ENCODE measurements at regions not wholly inside any gene's neighbourhood (a gene's known extent, or its start where the extent isn't known, plus 50 kb on each side); places are given as distances from the start of the nearest gene placed in this dataset.
"Not testable (repeated sequence)": the region's sequence is repeated elsewhere in the genome, so short reads cannot be mapped to it uniquely, and the experiment has no call there.

GRCh38 chr10:125605167-125605566, 77.8 kb downstream of the TEX36 start:
- Histone ChIP-seq H3K9me3 (ENCODE audit: control insufficient read depth, low read length) (no peaks in the 10 kb centered on the region), H3K36me3 (ENCODE audit: control insufficient read depth, insufficient read depth, low read length) (no peaks in the 10 kb centered on the region), H3K4me1 (ENCODE audit: control insufficient read depth, insufficient read depth, low read length, poor library complexity, severe bottlenecking) (no peaks in the 10 kb centered on the region), H3K27ac (ENCODE audit: low read depth, low read length, severe bottlenecking) (no peak overlapping the region), H3K4me3 (ENCODE audit: extremely low read depth, insufficient read depth, low read length, poor library complexity, severe bottlenecking) (no peak overlapping the region)
- WGBS, 2 experiments (ENCODE audit: insufficient coverage in 2 of 2) = 69 to 96% methylated on average over 2 to 4 of the region's 4 CpGs

GRCh38 chr10:125602825-125603224, 80.1 kb downstream of the TEX36 start:
- Histone ChIP-seq H3K9me3 (ENCODE audit: control insufficient read depth, low read length) (no peaks in the 10 kb centered on the region), H3K4me3 (ENCODE audit: extremely low read depth, insufficient read depth, low read length, poor library complexity, severe bottlenecking) (no peak overlapping the region), H3K36me3 (ENCODE audit: control insufficient read depth, insufficient read depth, low read length) (no peaks in the 10 kb centered on the region), H3K4me1 (ENCODE audit: control insufficient read depth, insufficient read depth, low read length, poor library complexity, severe bottlenecking) (no peaks in the 10 kb centered on the region), H3K27ac (ENCODE audit: low read depth, low read length, severe bottlenecking) (no peak overlapping the region)
- WGBS, 2 experiments (ENCODE audit: insufficient coverage in 2 of 2) = 80 to 88% methylated on average over 11 to 13 of the region's 13 CpGs

- no peaks in the 10 kb centered on the region for H3K36me3 ChIP-seq (ENCODE audit: control insufficient read depth, insufficient read depth, low read length)
- WGBS, 2 experiments (ENCODE audit: insufficient coverage in 2 of 2) = 85 to 100% methylated on average over 2 to 3 of the region's 4 CpGs
- peaks cover 10% of the 10 kb centered on the region for H3K9me3 ChIP-seq (ENCODE audit: control insufficient read depth, low read length)
- no peak overlapping the region for H3K4me3 ChIP-seq (ENCODE audit: extremely low read depth, insufficient read depth, low read length, poor library complexity, severe bottlenecking)
- no peaks in the 10 kb centered on the region for H3K4me1 ChIP-seq (ENCODE audit: control insufficient read depth, insufficient read depth, low read length, poor library complexity, severe bottlenecking)
- no peak overlapping the region for H3K27ac ChIP-seq (ENCODE audit: low read depth, low read length, severe bottlenecking)
Measured at GRCh38 chr10:125599194-125599593, 83.8 kb downstream of the TEX36 start.

- Histone ChIP-seq H3K36me3 (ENCODE audit: control insufficient read depth, insufficient read depth, low read length) (no peaks in the 10 kb centered on the region), H3K27ac (ENCODE audit: low read depth, low read length, severe bottlenecking) (no peak overlapping the region), H3K9me3 (ENCODE audit: control insufficient read depth, low read length) (peaks cover 10% of the 10 kb centered on the region), H3K4me1 (ENCODE audit: control insufficient read depth, insufficient read depth, low read length, poor library complexity, severe bottlenecking) (no peaks in the 10 kb centered on the region), H3K4me3 (ENCODE audit: extremely low read depth, insufficient read depth, low read length, poor library complexity, severe bottlenecking) (no peak overlapping the region)
Measured at GRCh38 chr10:125595911-125596310, 87.1 kb downstream of the TEX36 start.

- no peak overlapping the region for H3K4me3 ChIP-seq (ENCODE audit: extremely low read depth, insufficient read depth, low read length, poor library complexity, severe bottlenecking)
- H3K36me3 ChIP-seq (ENCODE audit: control insufficient read depth, insufficient read depth, low read length) = no peaks in the 10 kb centered on the region
- no peak overlapping the region for H3K27ac ChIP-seq (ENCODE audit: low read depth, low read length, severe bottlenecking)
- peaks cover 10% of the 10 kb centered on the region for H3K9me3 ChIP-seq (ENCODE audit: control insufficient read depth, low read length)
- WGBS, 2 experiments (ENCODE audit: insufficient coverage in 2 of 2) = 78 to 89% methylated on average over 3 to 4 of the region's 5 CpGs
- H3K4me1 ChIP-seq (ENCODE audit: control insufficient read depth, insufficient read depth, low read length, poor library complexity, severe bottlenecking) = no peaks in the 10 kb centered on the region
Measured at GRCh38 chr10:125593644-125594043, 89.3 kb downstream of the TEX36 start.

- no peaks in the 10 kb centered on the region for H3K36me3 ChIP-seq (ENCODE audit: control insufficient read depth, insufficient read depth, low read length)
- H3K9me3 ChIP-seq (ENCODE audit: control insufficient read depth, low read length) = peaks cover 10% of the 10 kb centered on the region
- no peaks in the 10 kb centered on the region for H3K4me1 ChIP-seq (ENCODE audit: control insufficient read depth, insufficient read depth, low read length, poor library complexity, severe bottlenecking)
- H3K4me3 ChIP-seq (ENCODE audit: extremely low read depth, insufficient read depth, low read length, poor library complexity, severe bottlenecking) = no peak overlapping the region
- WGBS, 2 experiments (ENCODE audit: insufficient coverage in 2 of 2) = no CpG with 5 or more reads among the region's 2 CpGs
- H3K27ac ChIP-seq (ENCODE audit: low read depth, low read length, severe bottlenecking) = no peak overlapping the region
Measured at GRCh38 chr10:125592897-125593296, 90.1 kb downstream of the TEX36 start.

GRCh38 chr10:125591886-125592285, 91.1 kb downstream of the TEX36 start:
- WGBS, 2 experiments (ENCODE audit: insufficient coverage in 2 of 2) = 94% methylated on average over 4 to 6 of the region's 7 CpGs
- Histone ChIP-seq H3K9me3 (ENCODE audit: control insufficient read depth, low read length) (peaks cover 10% of the 10 kb centered on the region), H3K36me3 (ENCODE audit: control insufficient read depth, insufficient read depth, low read length) (no peaks in the 10 kb centered on the region), H3K4me3 (ENCODE audit: extremely low read depth, insufficient read depth, low read length, poor library complexity, severe bottlenecking) (no peak overlapping the region), H3K4me1 (ENCODE audit: control insufficient read depth, insufficient read depth, low read length, poor library complexity, severe bottlenecking) (no peaks in the 10 kb centered on the region), H3K27ac (ENCODE audit: low read depth, low read length, severe bottlenecking) (no peak overlapping the region)

GRCh38 chr10:125588738-125589137, 94.2 kb downstream of the TEX36 start:
- not testable (repeated sequence) for H3K36me3 ChIP-seq (ENCODE audit: control insufficient read depth, insufficient read depth, low read length); H3K9me3 ChIP-seq (ENCODE audit: control insufficient read depth, low read length); H3K4me1 ChIP-seq (ENCODE audit: control insufficient read depth, insufficient read depth, low read length, poor library complexity, severe bottlenecking); H3K27ac ChIP-seq (ENCODE audit: low read depth, low read length, severe bottlenecking); H3K4me3 ChIP-seq (ENCODE audit: extremely low read depth, insufficient read depth, low read length, poor library complexity, severe bottlenecking)
- 87% methylated on average over 5 of the region's 8 CpGs; no CpG with 5 or more reads in 1 of the 2 experiments for WGBS, 2 experiments (ENCODE audit: insufficient coverage in 2 of 2)

GRCh38 chr10:125584954-125585353, 98.0 kb downstream of the TEX36 start:
- H3K4me1 ChIP-seq (ENCODE audit: control insufficient read depth, insufficient read depth, low read length, poor library complexity, severe bottlenecking) = no peaks in the 10 kb centered on the region
- H3K27ac ChIP-seq (ENCODE audit: low read depth, low read length, severe bottlenecking) = no peak overlapping the region
- H3K9me3 ChIP-seq (ENCODE audit: control insufficient read depth, low read length) = no peaks in the 10 kb centered on the region
- H3K4me3 ChIP-seq (ENCODE audit: extremely low read depth, insufficient read depth, low read length, poor library complexity, severe bottlenecking) = no peak overlapping the region
- no peaks in the 10 kb centered on the region for H3K36me3 ChIP-seq (ENCODE audit: control insufficient read depth, insufficient read depth, low read length)
- WGBS, 2 experiments (ENCODE audit: insufficient coverage in 2 of 2) = 80 to 91% methylated on average over 1 to 2 of the region's 4 CpGs

- no peak overlapping the region for H3K4me3 ChIP-seq (ENCODE audit: extremely low read depth, insufficient read depth, low read length, poor library complexity, severe bottlenecking)
- no peaks in the 10 kb centered on the region for H3K4me1 ChIP-seq (ENCODE audit: control insufficient read depth, insufficient read depth, low read length, poor library complexity, severe bottlenecking)
- 82 to 86% methylated on average over 6 to 7 of the region's 7 CpGs for WGBS, 2 experiments (ENCODE audit: insufficient coverage in 2 of 2)
- no peaks in the 10 kb centered on the region for H3K36me3 ChIP-seq (ENCODE audit: control insufficient read depth, insufficient read depth, low read length)
- no peak overlapping the region for H3K27ac ChIP-seq (ENCODE audit: low read depth, low read length, severe bottlenecking)
- H3K9me3 ChIP-seq (ENCODE audit: control insufficient read depth, low read length) = no peaks in the 10 kb centered on the region
Measured at GRCh38 chr10:125578658-125579315, 104.2 kb downstream of the TEX36 start.

GRCh38 chr10:125575843-125576242, 107.1 kb downstream of the TEX36 start:
- Histone ChIP-seq H3K27ac (ENCODE audit: low read depth, low read length, severe bottlenecking) (no peak overlapping the region), H3K36me3 (ENCODE audit: control insufficient read depth, insufficient read depth, low read length) (no peaks in the 10 kb centered on the region), H3K4me3 (ENCODE audit: extremely low read depth, insufficient read depth, low read length, poor library complexity, severe bottlenecking) (no peak overlapping the region), H3K4me1 (ENCODE audit: control insufficient read depth, insufficient read depth, low read length, poor library complexity, severe bottlenecking) (no peaks in the 10 kb centered on the region), H3K9me3 (ENCODE audit: control insufficient read depth, low read length) (no peaks in the 10 kb centered on the region)
- WGBS, 2 experiments (ENCODE audit: insufficient coverage in 2 of 2) = 82 to 87% methylated on average over 4 of the region's 4 CpGs

Data from mesodermal cell (in vitro differentiated cells).